Right atrium auricular region (tissue), 2 donors: ENCODE measurements at regions not wholly inside any gene's neighbourhood (a gene's known extent, or its start where the extent isn't known, plus 50 kb on each side); places are given as distances from the start of the nearest gene placed in this dataset.

Source experiments
- DNase-seq: peaks from one replicate; pipeline ENCODE4 v3.0.0-alpha.2; 2019; ENCODE audit warnings: low spot score
- H3K27ac ChIP-seq, 2 donors: fragments of 200-600 bp; sonication (generic); 1 replicate in 1 of 2; 2 replicates in 1 of 2; pipeline ENCODE4 v1.5.1; 2016 to 2019
- H3K27me3 ChIP-seq, 2 donors: fragments of 200-600 bp; sonication (generic); one replicate each; pipeline versions ENCODE4 v1.5.1 to v1.6.0; 2017 to 2019
- H3K36me3 ChIP-seq: fragments of 200-600 bp; sonication (generic); one replicate; pipeline ENCODE4 v1.5.1; 2016
- H3K4me1 ChIP-seq, 2 donors: fragments of 200-600 bp; sonication (generic); one replicate each; pipeline versions ENCODE4 v1.5.1 to v1.6.0; 2017 to 2019
- H3K4me3 ChIP-seq, 2 donors: fragments of 200-600 bp; sonication (generic); 1 replicate in 1 of 2; 2 replicates in 1 of 2; pipeline ENCODE4 v1.5.1; 2017 to 2019; ENCODE audit warnings: mild to moderate bottlenecking in 1 of 2, moderate library complexity in 1 of 2
- H3K9me3 ChIP-seq, 2 donors: fragments of 200-600 bp; sonication (generic); one replicate each; pipeline ENCODE4 v1.5.1; 2019
- CTCF ChIP-seq, 2 donors: fragments of 200-600 bp; sonication (generic); IDR thresholded peaks; one replicate each; pipeline ENCODE4 v1.5.1; 2019; ENCODE audit warnings: antibody characterized with exemption in 2 of 2

GRCh38 chr2:220985561-220985960, 586.5 kb downstream of the EPHA4 start:
- Histone ChIP-seq H3K36me3 (no peaks in the 10 kb centered on the region), H3K27me3 (no peaks in the 10 kb centered on the region), H3K9me3 (no peaks in the 10 kb centered on the region), H3K27ac (no peak overlapping the region), H3K4me3 (no peak overlapping the region), H3K4me1 (no peaks in the 10 kb centered on the region)
- DNase-seq, result no peak
- TF ChIP-seq CTCF (IDR thresholded peaks at IDR 0.05), result no peak

- TF ChIP-seq CTCF (IDR thresholded peaks at IDR 0.05), result no peak
- Histone ChIP-seq H3K27me3 (no peaks in the 10 kb centered on the region), H3K9me3 (no peaks in the 10 kb centered on the region)
Observed at GRCh38 chr2:220987839-220988238, 584.3 kb downstream of the EPHA4 start.

GRCh38 chr2:220991972-220992371, 580.1 kb downstream of the EPHA4 start:
- Histone ChIP-seq H3K36me3 (no peaks in the 10 kb centered on the region), H3K27me3 (no peaks in the 10 kb centered on the region), H3K9me3 (no peaks in the 10 kb centered on the region), H3K4me1 (no peaks in the 10 kb centered on the region), H3K27ac (no peak overlapping the region), H3K4me3 (no peak overlapping the region)
- no peak for TF ChIP-seq CTCF (IDR thresholded peaks at IDR 0.05)
- no peak for DNase-seq

More at GRCh38 chr2:220987839-220988238, 584.3 kb downstream of the EPHA4 start:
- Histone ChIP-seq H3K36me3 (no peaks in the 10 kb centered on the region), H3K4me1 (no peaks in the 10 kb centered on the region), H3K27ac (no peak overlapping the region), H3K4me3 (no peak overlapping the region)
- no peak for DNase-seq

- no peak for TF ChIP-seq CTCF (IDR thresholded peaks at IDR 0.05)
- no peaks in the 10 kb centered on the region for H3K27me3 ChIP-seq
- H3K4me1 ChIP-seq, result no peaks in the 10 kb centered on the region
- no peaks in the 10 kb centered on the region for H3K9me3 ChIP-seq
- H3K36me3 ChIP-seq, result no peaks in the 10 kb centered on the region
- H3K4me3 ChIP-seq, result no peak overlapping the region
- H3K27ac ChIP-seq, result no peak overlapping the region
- DNase-seq, result no peak
Observed at GRCh38 chr2:220994846-220995245, 577.3 kb downstream of the EPHA4 start.

GRCh38 chr2:220995581-220995980, 576.5 kb downstream of the EPHA4 start:
- Histone ChIP-seq H3K27me3 (no peaks in the 10 kb centered on the region), H3K9me3 (no peaks in the 10 kb centered on the region), H3K27ac (no peak overlapping the region), H3K4me1 (no peaks in the 10 kb centered on the region), H3K36me3 (no peaks in the 10 kb centered on the region), H3K4me3 (no peak overlapping the region)
- no peak for TF ChIP-seq CTCF (IDR thresholded peaks at IDR 0.05)
- no peak for DNase-seq

GRCh38 chr2:220998156-220998555, 573.9 kb downstream of the EPHA4 start:
- H3K4me1 ChIP-seq, result no peaks in the 10 kb centered on the region
- DNase-seq, result no peak
- no peaks in the 10 kb centered on the region for H3K9me3 ChIP-seq
- H3K4me3 ChIP-seq, result no peak overlapping the region
- no peak for TF ChIP-seq CTCF (IDR thresholded peaks at IDR 0.05)
- H3K27ac ChIP-seq, result no peak overlapping the region
- no peaks in the 10 kb centered on the region for H3K27me3 ChIP-seq
- H3K36me3 ChIP-seq, result no peaks in the 10 kb centered on the region
